SK-N-SH (cell line): ENCODE measurements at regions not wholly inside any gene's neighbourhood (a gene's known extent, or its start where the extent isn't known, plus 50 kb on each side); places are given as distances from the start of the nearest gene placed in this dataset.

Experiments used
- CTCF ChIA-PET: fragments of 300-600, 350-600 bp; formaldehyde crosslinking; extraction: SDS; loops from one replicate; lab custom pipeline; 2021; lab: Yijun Ruan, JAX
- POLR2A ChIA-PET: fragments of 350-600 bp; sonication (Branson Sonifier 250); formaldehyde crosslinking; extraction: SDS; loops from one replicate; lab custom pipeline; 2020; ENCODE audit warnings: antibody characterized with exemption, inconsistent platforms; lab: Yijun Ruan, JAX
- DNase-seq: peaks from one replicate; pipeline ENCODE4 v3.0.0; 2012
- H2AFZ ChIP-seq: fragments of 200-600 bp; sonication (generic); 2 replicates; pipeline ENCODE4 v1.8.1; 2016; ENCODE audit warnings: antibody characterized with exemption, mild to moderate bottlenecking, low read depth
- H3F3A ChIP-seq: fragments of 200-600 bp; sonication (generic); replicated peaks from 2 replicates; pipeline ENCODE3; 2016; ENCODE audit warnings: antibody characterized with exemption, mild to moderate bottlenecking; ENCODE audit not compliant: insufficient read depth
- H3K27ac ChIP-seq, 2 experiments: fragments of 200-500 bp in 1 of 2; fragments of 200-600 bp in 1 of 2; sonication (Bioruptor generic) in 1 of 2; sonication (generic), shearing (Covaris generic) in 1 of 2; 2 replicates each; pipeline versions ENCODE4 v1.5.1 to v1.6.1; 2014 to 2016; ENCODE audit warnings: low read depth in 2 of 2, inconsistent platforms in 1 of 2, low read length in 1 of 2, mild to moderate bottlenecking in 1 of 2, mixed read lengths in 1 of 2
- H3K27me3 ChIP-seq: fragments of 200-600 bp; sonication (generic), shearing (Covaris generic); 2 replicates; pipeline ENCODE4 v1.6.1; 2016; ENCODE audit warnings: mixed run types; ENCODE audit not compliant: insufficient read depth
- H3K36me3 ChIP-seq, 2 experiments: fragments of 200-500 bp in 1 of 2; fragments of 200-600 bp in 1 of 2; sonication (Bioruptor generic) in 1 of 2; sonication (generic) in 1 of 2; replicated peaks in 1 of 2; 2 replicates each; pipeline versions ENCODE3 to v1.5.1; 2014 to 2016; ENCODE audit warnings: low read length in 1 of 2, mild to moderate bottlenecking in 1 of 2; ENCODE audit not compliant: insufficient read depth in 2 of 2, control insufficient read depth in 1 of 2
- H3K4me1 ChIP-seq, 2 experiments: fragments of 200-500 bp in 1 of 2; fragments of 200-600 bp in 1 of 2; sonication (Bioruptor generic) in 1 of 2; sonication (generic), shearing (Covaris generic) in 1 of 2; 2 replicates each; pipeline versions ENCODE4 v1.5.1 to v1.6.1; 2014 to 2016; ENCODE audit warnings: low read depth in 1 of 2, low read length in 1 of 2, mixed run types in 1 of 2; ENCODE audit not compliant: insufficient read depth in 2 of 2, control insufficient read depth in 1 of 2
- H3K4me2 ChIP-seq: fragments of 200-600 bp; sonication (generic), shearing (Covaris generic); 2 replicates; pipeline ENCODE4 v1.6.1; 2017; ENCODE audit warnings: mixed run types
- H3K4me3 ChIP-seq, 2 experiments: fragments of 200-500 bp in 1 of 2; fragments of 200-600 bp in 1 of 2; sonication (Bioruptor generic) in 1 of 2; sonication (generic), shearing (Covaris generic) in 1 of 2; 2 replicates each; pipeline versions ENCODE4 v1.5.1 to v1.8.1; 2014 to 2016; ENCODE audit warnings: low read depth in 2 of 2, inconsistent platforms in 1 of 2, low read length in 1 of 2, mild to moderate bottlenecking in 1 of 2, mixed read lengths in 1 of 2, moderate library complexity in 1 of 2
- H3K79me2 ChIP-seq: fragments of 200-600 bp; sonication (generic); 2 replicates; pipeline ENCODE4 v1.8.1; 2017; ENCODE audit warnings: mild to moderate bottlenecking; ENCODE audit not compliant: insufficient read depth
- H3K9ac ChIP-seq: fragments of 200-600 bp; sonication (generic); 2 replicates; pipeline ENCODE4 v1.6.1; 2017; ENCODE audit warnings: mixed run types
- H3K9me2 ChIP-seq: fragments of 200-600 bp; sonication (generic); 2 replicates; pipeline ENCODE4 v1.6.1; 2017; ENCODE audit warnings: mixed run types
- H3K9me3 ChIP-seq: fragments of 200-600 bp; sonication (generic); 2 replicates; pipeline ENCODE4 v1.6.1; 2017; ENCODE audit warnings: mixed run types, mild to moderate bottlenecking, moderate library complexity
- H4K20me1 ChIP-seq: fragments of 200-600 bp; sonication (generic); 2 replicates; pipeline ENCODE4 v1.6.1; 2017; ENCODE audit warnings: mild to moderate bottlenecking, mixed run types; ENCODE audit not compliant: insufficient read depth
- FOSL2 ChIP-seq: IDR thresholded peaks from 2 replicates; pipeline ENCODE4 v1.4.0; 2012; ENCODE audit warnings: low read depth, mild to moderate bottlenecking, moderate library complexity, borderline replicate concordance
- FOXJ3 ChIP-seq: sonication (generic); formaldehyde crosslinking; IDR thresholded peaks from 2 replicates; pipeline ENCODE4 v1.5.1; 2020; ENCODE audit warnings: mild to moderate bottlenecking, missing genetic modification reagents
- GABPA ChIP-seq: IDR thresholded peaks from 2 replicates; pipeline ENCODE4 v1.4.0; 2012; ENCODE audit warnings: low read depth, mild to moderate bottlenecking
- GATA2 ChIP-seq: sonication (generic); formaldehyde crosslinking; IDR thresholded peaks from 2 replicates; pipeline ENCODE4 v1.5.0; 2020; ENCODE audit warnings: mild to moderate bottlenecking, missing genetic modification reagents
- JUND ChIP-seq: IDR thresholded peaks from 2 replicates; pipeline ENCODE4 v1.4.0; 2012
- MEF2A ChIP-seq: IDR thresholded peaks from 2 replicates; pipeline ENCODE4 v1.4.0; 2012; ENCODE audit warnings: low read depth, borderline replicate concordance
- NRF1 ChIP-seq: IDR thresholded peaks from 2 replicates; pipeline ENCODE4 v1.6.1; 2012; ENCODE audit warnings: low read depth, mild to moderate bottlenecking, low read length
- PBX3 ChIP-seq: IDR thresholded peaks from 2 replicates; pipeline ENCODE4; 2012
- RCOR1 ChIP-seq: fragments of 150-350 bp; IDR thresholded peaks from 2 replicates; pipeline ENCODE4 v1.6.1; 2017; ENCODE audit warnings: antibody characterized with exemption, low read length
- WGBS: methylation state at CpG from one replicate; pipeline ENCODE4 v1.1.6; 2017; ENCODE audit warnings: low lambda C conversion rate; 5-methylcytosine and 5-hydroxymethylcytosine counted together
- TF ChIP-seq, protein P1 (sequence below): IDR thresholded peaks from 2 replicates; pipeline ENCODE4 v1.4.0; 2012; ENCODE audit warnings: low read depth, borderline replicate concordance

GRCh38 chr1:186568221-186568620 is 107.3 kb upstream of the PDC start:
- peaks cover 13% of the 10 kb centered on the region for H3F3A ChIP-seq
- H3K4me2 ChIP-seq = no peak overlapping the region
- peaks cover 0 to 15% of the 10 kb centered on the region in 2 experiments; a peak in 2 of 4 replicates for H3K4me1 ChIP-seq
- no peak overlapping the region for H3K9ac ChIP-seq
- ChIA-PET POLR2A (no interaction called here), CTCF (no interaction called here)
- no peaks in the 10 kb centered on the region for H3K36me3 ChIP-seq
- H3K9me3 ChIP-seq = no peaks in the 10 kb centered on the region
- WGBS = 23% methylated on average over 2 of the region's 2 CpGs
- no peak overlapping the region for H2AFZ ChIP-seq
- DNase-seq = no peak
- TF ChIP-seq FOSL2 (no peak), FOXJ3 (CRISPR knock-in tag) (no peak), MEF2A (no peak), RCOR1 (no peak), GATA2 (CRISPR knock-in tag) (no peak), GABPA (no peak), JUND (no peak)
- TF ChIP-seq, protein P1, sequence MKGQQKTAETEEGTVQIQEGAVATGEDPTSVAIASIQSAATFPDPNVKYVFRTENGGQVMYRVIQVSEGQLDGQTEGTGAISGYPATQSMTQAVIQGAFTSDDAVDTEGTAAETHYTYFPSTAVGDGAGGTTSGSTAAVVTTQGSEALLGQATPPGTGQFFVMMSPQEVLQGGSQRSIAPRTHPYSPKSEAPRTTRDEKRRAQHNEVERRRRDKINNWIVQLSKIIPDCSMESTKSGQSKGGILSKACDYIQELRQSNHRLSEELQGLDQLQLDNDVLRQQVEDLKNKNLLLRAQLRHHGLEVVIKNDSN = no peak
- no peaks in the 10 kb centered on the region for H4K20me1 ChIP-seq
- no peak overlapping the region for H3K4me3 ChIP-seq
- peak overlapping the region in 1 of 2 experiments; percentile 2; a peak in 1 of 4 replicates for H3K27ac ChIP-seq
- no peaks in the 10 kb centered on the region for H3K27me3 ChIP-seq
- H3K9me2 ChIP-seq = no peaks in the 10 kb centered on the region
- H3K79me2 ChIP-seq = no peaks in the 10 kb centered on the region

DNA sequence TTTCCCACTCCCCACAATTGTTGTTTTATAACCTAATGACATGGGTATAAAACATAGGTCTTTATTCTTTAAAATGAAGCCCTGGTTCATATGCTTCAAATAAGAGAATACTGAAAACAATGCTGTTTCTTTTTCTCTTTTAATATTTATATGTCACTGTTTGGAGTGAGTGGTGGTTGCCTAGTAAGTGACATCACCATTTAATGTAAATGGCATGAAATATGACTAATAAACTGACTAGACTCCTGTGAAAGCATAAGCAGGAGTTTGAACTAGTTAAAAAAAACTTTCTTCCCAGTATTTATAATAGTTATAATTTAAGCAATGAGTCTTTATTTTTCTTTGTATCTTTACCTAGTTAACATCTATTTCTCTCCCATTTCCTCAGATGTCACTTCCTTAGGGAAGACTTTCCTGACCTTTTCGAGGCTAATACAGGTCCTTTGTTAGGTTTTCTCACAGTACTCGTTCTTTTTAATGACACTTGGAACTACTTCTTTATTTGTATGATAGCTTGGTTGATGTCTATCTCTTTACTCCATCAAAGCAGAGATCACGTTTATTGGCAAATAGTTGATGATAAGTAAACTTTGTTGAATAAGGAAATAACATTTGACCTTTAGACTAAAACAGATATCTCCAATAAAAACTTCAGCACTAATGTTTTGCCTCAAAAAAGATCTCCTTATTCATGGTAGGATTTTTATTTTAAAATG is 105.4 kb upstream of the PDC start:
- POLR2A ChIA-PET = no interaction called here
- H3K9ac ChIP-seq = peak overlapping the region; percentile 61; the same call in 1 of the 2 replicates
- TF ChIP-seq NRF1 (no peak), PBX3 (peak; percentile 32; the same call in 1 of the 2 replicates)

More for the DNA sequence above, 105.4 kb upstream of the PDC start:
- CTCF ChIA-PET = no interaction called here
- H3K9me3 ChIP-seq = no peaks in the 10 kb centered on the region
- 18% methylated on average over 3 of the region's 3 CpGs for WGBS
- no peaks in the 10 kb centered on the region for H3K79me2 ChIP-seq
- peak overlapping the region in 1 of 2 experiments; percentile 89; a peak in 2 of 4 replicates for H3K27ac ChIP-seq
- H3K4me2 ChIP-seq = 0 out of 2 replicates have a peak overlapping the region, but pooled peaks have one; percentile 8
- H3F3A ChIP-seq = peaks cover 13% of the 10 kb centered on the region
- peak overlapping the region; percentile 55 for H2AFZ ChIP-seq
- DNase-seq = no peak
- no peaks in the 10 kb centered on the region for H4K20me1 ChIP-seq
- no peak overlapping the region for H3K4me3 ChIP-seq
- no peaks in the 10 kb centered on the region for H3K9me2 ChIP-seq
- no peaks in the 10 kb centered on the region for H3K27me3 ChIP-seq
- peaks cover 0 to 15% of the 10 kb centered on the region in 2 experiments; a peak in 2 of 4 replicates for H3K4me1 ChIP-seq
- H3K36me3 ChIP-seq = no peaks in the 10 kb centered on the region
